NCI-H2196 treated with DMSO at 0.1 percent for 48 hours (cell line): ENCODE measurements at regions not wholly inside any gene's neighbourhood (a gene's known extent, or its start where the extent isn't known, plus 50 kb on each side); places are given as distances from the start of the nearest gene placed in this dataset.
"Not testable (repeated sequence)": the region's sequence is repeated elsewhere in the genome, so short reads cannot be mapped to it uniquely, and the experiment has no call there.

Experiments
- DNase-seq: peaks from one replicate; lab custom pipeline; 2025; ENCODE audit not compliant: unreplicated experiment; lab: John Stamatoyannopoulos, UW

DNA sequence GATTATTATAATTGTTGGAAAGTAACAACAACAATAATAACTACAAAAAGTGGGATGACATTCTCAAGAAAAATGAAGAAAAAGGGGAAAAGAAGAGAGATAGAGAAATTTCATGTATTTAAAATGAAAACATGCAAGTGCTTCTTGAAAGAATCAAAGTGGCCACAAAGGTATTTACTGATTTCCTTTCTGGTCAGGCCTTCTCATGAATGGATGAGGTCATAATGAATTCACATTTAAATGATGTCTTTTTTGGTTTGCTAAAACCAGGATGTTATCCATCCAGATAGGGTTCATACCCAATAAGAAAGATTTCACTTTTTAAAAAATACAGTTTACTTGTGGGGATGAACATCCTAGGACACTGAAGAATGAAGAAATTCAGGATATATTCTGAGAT is 446.4 kb upstream of the PTGER4 start:
- DNase-seq: no peak

DNA sequence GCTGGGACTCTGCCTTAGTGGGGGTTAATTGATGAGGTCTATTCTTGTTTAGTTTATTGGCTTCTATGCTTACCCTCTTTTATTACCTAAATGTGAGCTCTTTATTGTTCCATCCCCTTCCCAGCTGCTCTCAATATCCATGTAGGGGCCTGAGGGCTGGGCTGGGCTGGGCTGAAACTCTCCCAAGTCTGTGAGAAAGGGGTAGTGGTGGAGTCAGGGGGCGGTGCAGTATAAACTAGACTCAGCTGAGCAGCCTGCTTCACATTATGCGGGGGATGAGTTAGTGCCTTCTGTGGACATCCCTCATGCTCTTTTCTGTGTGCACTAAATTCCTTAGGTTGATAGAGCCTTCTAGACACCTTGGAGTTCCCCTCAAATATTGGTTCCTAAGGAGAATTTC is 451.8 kb upstream of the PTGER4 start:
- DNase-seq: no peak

DNA sequence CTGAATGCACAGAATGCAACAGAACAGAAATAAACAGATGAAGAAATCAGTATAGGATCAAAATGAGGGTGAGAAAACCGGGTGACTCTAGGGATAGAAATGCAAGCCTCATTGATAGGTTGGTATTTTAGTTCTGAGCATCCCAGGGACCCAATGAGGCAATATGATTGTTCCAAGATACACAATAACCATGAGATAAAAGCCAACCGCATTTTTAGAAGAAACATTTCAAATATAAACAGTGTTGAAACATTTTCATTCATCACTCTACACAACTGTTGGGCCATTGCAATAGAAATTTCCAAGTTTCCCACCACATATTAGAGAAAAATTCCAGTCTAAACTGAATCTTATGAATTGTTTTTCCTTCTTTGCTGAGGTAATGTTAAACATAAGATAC is 452.3 kb upstream of the PTGER4 start:
- no peak for DNase-seq

GRCh38 chr5:40226906-40227305 is 452.8 kb upstream of the PTGER4 start:
- no peak for DNase-seq

GRCh38 chr5:40225147-40225546 is 454.6 kb upstream of the PTGER4 start:
- not testable (repeated sequence) for DNase-seq

- DNase-seq: no peak
Measured at GRCh38 chr5:40224421-40224820, 455.3 kb upstream of the PTGER4 start.

DNA sequence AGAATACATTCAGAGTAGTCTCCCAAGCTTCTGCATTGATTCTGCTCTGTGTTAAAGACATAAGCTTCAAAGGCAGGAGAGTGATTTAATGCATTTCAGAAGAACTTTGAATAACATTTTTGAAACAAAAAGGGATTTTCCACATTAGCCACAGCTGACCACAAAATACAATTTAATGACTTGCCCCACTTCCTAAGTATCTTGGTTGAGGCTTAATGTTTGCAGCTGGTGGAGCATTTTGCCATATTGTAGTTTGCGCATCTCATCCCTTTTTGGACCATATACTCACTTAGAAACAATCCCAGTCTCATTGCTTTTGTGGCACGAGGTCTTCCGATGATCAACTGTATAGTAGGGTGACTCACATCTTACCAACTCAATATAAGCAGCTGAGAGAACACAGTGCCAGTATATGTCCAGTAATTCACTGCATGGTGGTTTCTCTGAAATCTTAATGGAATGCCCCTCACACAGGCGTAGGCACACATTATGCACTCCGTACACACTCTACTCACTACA is 455.8 kb upstream of the PTGER4 start:
- no peak for DNase-seq

DNA sequence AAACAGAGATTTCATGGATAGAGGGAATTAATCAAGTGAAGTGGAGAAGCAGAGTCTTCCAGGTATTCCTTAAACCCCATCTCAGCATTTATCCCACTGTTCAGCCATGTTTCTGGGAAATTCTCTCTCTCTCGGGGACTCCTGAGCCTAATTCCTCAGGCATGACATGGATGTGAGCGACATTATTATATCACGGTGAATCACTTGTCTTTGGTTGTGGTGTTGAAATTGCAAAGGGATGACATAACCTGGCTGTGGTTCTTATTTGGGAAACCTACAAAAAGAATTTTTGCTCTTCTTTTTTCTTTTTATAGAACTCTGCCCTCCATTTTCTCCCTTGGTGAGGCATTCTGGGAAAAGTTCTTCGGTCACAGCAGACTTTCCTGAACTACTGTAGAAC is 457.9 kb upstream of the PTGER4 start:
- no peak for DNase-seq

DNA sequence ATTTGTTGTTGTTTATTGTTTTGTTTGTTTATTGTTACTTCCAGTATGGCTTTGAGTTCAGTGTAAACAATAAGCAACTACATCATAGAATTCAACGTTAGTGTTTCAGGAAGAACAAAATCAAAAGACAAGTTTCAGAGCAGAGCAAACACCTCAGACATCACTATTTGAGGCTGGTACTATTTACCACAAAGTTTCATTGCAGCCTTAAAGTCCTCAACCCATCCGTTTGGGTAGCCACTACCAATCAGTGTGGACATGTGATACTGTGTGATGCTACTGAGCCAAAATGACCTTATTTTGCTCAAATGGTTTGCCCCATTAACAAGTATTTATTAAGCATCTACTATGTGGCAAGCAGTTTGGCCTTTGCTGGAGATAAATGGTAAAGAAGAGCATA is 458.5 kb upstream of the PTGER4 start:
- no peak for DNase-seq

GRCh38 chr5:40220260-40220659 is 459.5 kb upstream of the PTGER4 start:
- no peak for DNase-seq

DNA sequence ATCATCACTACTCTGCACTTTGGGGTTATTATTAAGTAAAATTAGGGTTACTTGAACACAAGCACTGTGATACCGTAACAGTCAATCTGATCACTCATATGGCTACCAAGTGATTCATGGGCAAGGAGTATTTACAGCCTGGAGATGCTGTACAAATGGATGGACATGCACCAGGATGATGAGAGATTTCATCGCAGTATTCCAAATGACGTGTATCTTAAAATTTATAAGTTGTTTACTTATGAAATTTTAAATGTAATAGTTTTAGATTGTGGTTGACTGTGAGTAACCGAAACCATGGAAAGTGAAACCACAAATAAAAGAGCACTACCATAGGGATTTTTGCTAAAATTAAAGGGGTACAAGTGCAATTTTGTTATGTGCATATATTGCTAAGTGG is 462.2 kb upstream of the PTGER4 start:
- no peak for DNase-seq

GRCh38 chr5:40210694-40211093 is 469.0 kb upstream of the PTGER4 start:
- no peak for DNase-seq

DNA sequence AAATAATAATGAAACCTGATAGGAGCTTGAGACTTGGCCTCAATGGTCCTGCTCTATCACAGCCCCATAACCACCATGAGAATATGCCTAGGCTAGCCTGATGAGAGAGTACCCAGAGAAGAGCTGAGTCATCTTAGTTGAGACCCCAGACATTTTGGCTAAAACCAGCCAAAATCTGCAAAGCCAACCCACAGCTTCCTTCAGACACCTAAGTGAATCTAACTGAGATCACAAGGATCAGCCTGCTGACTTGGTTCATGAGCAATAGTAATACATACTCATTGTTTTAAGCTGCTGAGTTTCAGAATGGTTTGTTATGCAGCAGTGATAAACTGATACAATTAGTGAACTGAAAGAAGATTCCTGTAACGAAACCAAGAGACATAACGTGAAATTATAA is 473.7 kb upstream of the PTGER4 start:
- no peak for DNase-seq

GRCh38 chr5:40204144-40204543 is 475.6 kb upstream of the PTGER4 start:
- no peak for DNase-seq

GRCh38 chr5:40202814-40203440 is 476.8 kb upstream of the PTGER4 start:
- no peak for DNase-seq

- DNase-seq: no peak
Measured at GRCh38 chr5:40198736-40199135, 481.0 kb upstream of the PTGER4 start.

GRCh38 chr5:40195574-40195973 is 484.1 kb upstream of the PTGER4 start:
- DNase-seq: not testable (repeated sequence)

DNA sequence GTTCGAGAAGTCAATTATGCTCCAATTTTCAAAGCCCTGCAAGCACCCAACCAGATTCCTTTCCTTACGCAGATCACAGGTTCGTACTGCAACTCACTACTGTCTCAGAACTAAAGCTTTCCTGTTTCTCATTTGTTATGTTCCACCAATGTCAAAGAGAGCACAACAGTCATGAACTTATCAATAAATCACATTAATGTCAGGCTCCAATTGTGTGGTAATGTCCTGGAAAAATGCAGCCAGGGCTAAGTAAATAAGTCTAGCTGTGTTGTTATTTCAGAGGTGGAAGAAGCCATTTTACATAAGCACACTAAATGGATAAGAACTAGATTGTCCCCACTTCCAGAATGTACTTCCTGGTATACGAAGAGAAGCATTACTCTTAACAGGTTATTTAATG is 488.6 kb upstream of the PTGER4 start:
- DNase-seq: no peak

DNA sequence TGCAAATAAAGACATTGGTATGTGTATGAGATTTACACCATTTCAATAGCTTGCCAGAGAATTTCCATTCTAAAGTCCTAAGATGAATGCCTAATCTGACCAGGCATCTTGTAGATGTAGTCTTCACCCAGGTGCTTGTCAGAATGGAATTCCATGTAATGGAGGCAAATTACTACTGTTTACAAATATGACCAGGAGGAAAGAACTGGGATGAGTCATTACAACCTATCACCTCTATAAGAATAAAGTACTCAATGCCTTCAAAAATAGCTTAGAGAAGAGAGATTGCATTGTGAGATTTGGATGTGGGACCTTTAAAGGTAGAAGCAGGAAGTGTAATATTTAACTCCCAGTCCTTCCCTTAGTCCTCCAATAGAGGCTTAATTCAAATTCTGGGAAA is 507.0 kb upstream of the PTGER4 start:
- no peak for DNase-seq

GRCh38 chr5:40171971-40172370 is 507.7 kb upstream of the PTGER4 start:
- no peak for DNase-seq

GRCh38 chr5:40167283-40167682 is 512.4 kb upstream of the PTGER4 start:
- DNase-seq: no peak

DNA sequence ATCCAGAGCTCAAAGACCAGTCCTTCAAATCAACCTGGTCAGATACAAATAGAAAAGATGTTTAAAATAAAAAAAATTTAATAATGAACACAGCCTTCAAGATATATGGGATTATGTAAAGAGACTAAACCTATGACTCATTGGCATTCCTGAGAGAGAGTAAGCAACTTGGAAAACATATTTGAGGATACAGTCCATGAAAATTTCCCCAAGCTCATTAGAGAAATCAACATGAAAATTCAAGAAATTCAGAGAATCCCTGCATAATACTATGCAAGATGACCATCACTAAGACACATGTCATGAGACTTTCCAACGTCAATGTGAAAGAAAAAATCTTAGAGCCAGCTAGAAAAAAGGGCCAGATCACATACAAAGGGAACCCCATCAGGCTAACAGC is 512.9 kb upstream of the PTGER4 start:
- DNase-seq: no peak
